Pancreas (tissue), 10 donors: ENCODE measurements at regions not wholly inside any gene's neighbourhood (a gene's known extent, or its start where the extent isn't known, plus 50 kb on each side); places are given as distances from the start of the nearest gene placed in this dataset.

Experiments
- ATAC-seq, 4 donors: fragments of 200-7000 bp; cut with Tn5 transposase; one replicate each; pipeline versions ENCODE4 v1.8.0 to v1.9.1; 2020; ENCODE audit warnings: mild to moderate bottlenecking in 4 of 4, moderate library complexity in 4 of 4
- DNase-seq, 6 donors: peaks; one replicate each; pipeline ENCODE4 v3.0.0-alpha.2; 2020
- FAIRE-seq: peaks from 2 replicates; lab custom pipeline; 2012; peaks lifted over from hg19 to GRCh38; lab: Jason Lieb, UNC
- H3K27ac ChIP-seq, 4 donors: fragments of 200-600 bp; sonication (generic); 1 replicate in 3 of 4; 2 replicates in 1 of 4; pipeline versions ENCODE4 v1.5.0 to v1.8.0; 2020
- H3K27me3 ChIP-seq, 4 donors: fragments of 200-600 bp; one replicate each; pipeline ENCODE4 v1.8.0; 2021
- H3K36me3 ChIP-seq, 3 donors: fragments of 200-600 bp; sonication (generic) in 1 of 3; one replicate each; pipeline versions ENCODE4 v1.5.0 to v1.8.0; 2020 to 2021
- H3K4me1 ChIP-seq, 3 donors: fragments of 200-600 bp; one replicate each; pipeline ENCODE4 v1.8.0; 2021
- H3K4me3 ChIP-seq, 4 donors: fragments of 200-600 bp; sonication (generic) in 2 of 4; one replicate each; pipeline versions ENCODE4 v1.5.0 to v1.8.0; 2020 to 2021
- H3K9me3 ChIP-seq, 4 donors: fragments of 200-600 bp; one replicate each; pipeline ENCODE4 v1.8.0; 2021
- WGBS, 2 donors: extraction: QIAGEN DNeasy Blood & Tissue Kit; methylation state at CpG; one replicate each; pipeline ENCODE4 v1.1.7; 2013; 5-methylcytosine and 5-hydroxymethylcytosine counted together
- intact Hi-C, 3 donors: fragments of 100-400 bp; cut with DNase I; formaldehyde crosslinking; loops; one replicate each; pipeline versions ENCODE4 v1.11.1 to v1.14.2; 2022
- TF ChIP-seq, protein P1 (sequence below), 4 donors: fragments of 200-600 bp; sonication (generic) in 3 of 4; IDR thresholded peaks; one replicate each; pipeline versions ENCODE4 v1.5.0 to v1.8.0; 2021; ENCODE audit warnings: antibody characterized with exemption in 4 of 4
- donor health status: healthy with polysubstance abuse.
- donor health status: DM: no; HTN: no; CAD: no; lungs with moderate emphysema.
- donor health status: DM: no; HTN: no; CAD: no.
- donor health status: control.
- donor health status: control.
- donor health status: Bipolar disorder and iron deficiency.
- donor health status: DM: yes; HTN: yes; CAD: no.
- donor health status: DM: no; HTN: no; CAD: no.
- donor health status: DM: no; HTN: no; CAD: no.
- donor health status: DM: yes; HTN: yes; CAD: no.

DNA sequence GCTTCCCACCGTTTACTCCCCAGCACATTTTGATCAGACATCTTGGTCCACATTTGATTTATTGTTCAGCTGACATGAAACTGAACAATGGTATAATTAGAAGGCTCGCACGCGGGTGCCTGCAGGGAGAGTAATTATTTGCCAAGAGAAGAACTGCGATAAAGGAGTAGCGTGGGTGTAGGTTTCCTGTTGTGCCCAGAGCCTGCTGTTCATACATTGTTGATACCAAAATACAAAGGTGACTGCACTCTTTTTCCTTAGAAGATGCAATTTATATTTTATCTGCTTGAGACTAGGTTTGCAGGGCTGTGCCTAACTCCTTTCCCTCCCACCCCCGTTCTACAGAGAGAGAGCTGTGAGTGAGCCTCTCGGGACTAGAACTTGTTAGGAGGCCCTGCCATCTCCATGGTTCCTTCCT lies 241.8 kb upstream of the MSX2 start:
- no peaks in the 10 kb centered on the region for H3K9me3 ChIP-seq
- DNase-seq (no peak), FAIRE-seq (no peak), ATAC-seq (no peak)
- no peaks in the 10 kb centered on the region for H3K4me1 ChIP-seq
- no peak overlapping the region for H3K4me3 ChIP-seq
- H3K36me3 ChIP-seq = no peaks in the 10 kb centered on the region
- WGBS, 2 donors = 12 to 14% methylated on average over 8 of the region's 8 CpGs
- H3K27me3 ChIP-seq = no peaks in the 10 kb centered on the region
- TF ChIP-seq, protein P1, sequence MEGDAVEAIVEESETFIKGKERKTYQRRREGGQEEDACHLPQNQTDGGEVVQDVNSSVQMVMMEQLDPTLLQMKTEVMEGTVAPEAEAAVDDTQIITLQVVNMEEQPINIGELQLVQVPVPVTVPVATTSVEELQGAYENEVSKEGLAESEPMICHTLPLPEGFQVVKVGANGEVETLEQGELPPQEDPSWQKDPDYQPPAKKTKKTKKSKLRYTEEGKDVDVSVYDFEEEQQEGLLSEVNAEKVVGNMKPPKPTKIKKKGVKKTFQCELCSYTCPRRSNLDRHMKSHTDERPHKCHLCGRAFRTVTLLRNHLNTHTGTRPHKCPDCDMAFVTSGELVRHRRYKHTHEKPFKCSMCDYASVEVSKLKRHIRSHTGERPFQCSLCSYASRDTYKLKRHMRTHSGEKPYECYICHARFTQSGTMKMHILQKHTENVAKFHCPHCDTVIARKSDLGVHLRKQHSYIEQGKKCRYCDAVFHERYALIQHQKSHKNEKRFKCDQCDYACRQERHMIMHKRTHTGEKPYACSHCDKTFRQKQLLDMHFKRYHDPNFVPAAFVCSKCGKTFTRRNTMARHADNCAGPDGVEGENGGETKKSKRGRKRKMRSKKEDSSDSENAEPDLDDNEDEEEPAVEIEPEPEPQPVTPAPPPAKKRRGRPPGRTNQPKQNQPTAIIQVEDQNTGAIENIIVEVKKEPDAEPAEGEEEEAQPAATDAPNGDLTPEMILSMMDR (IDR thresholded peaks at IDR 0.05) = no peak
- intact Hi-C loops = no loop called here
- no peak overlapping the region for H3K27ac ChIP-seq

- FAIRE-seq (no peak), ATAC-seq (no peak), DNase-seq (no peak)
- Histone ChIP-seq H3K4me1 (no peaks in the 10 kb centered on the region), H3K4me3 (no peak overlapping the region), H3K27me3 (no peaks in the 10 kb centered on the region), H3K27ac (no peak overlapping the region), H3K9me3 (no peaks in the 10 kb centered on the region), H3K36me3 (no peaks in the 10 kb centered on the region)
- intact Hi-C loops = no loop called here
- 72 to 92% methylated on average over 4 of the region's 4 CpGs for WGBS, 2 donors
- TF ChIP-seq, protein P1 (IDR thresholded peaks at IDR 0.05) = no peak
These were observed 241.0 kb upstream of the MSX2 start for GRCh38 chr5:174483411-174483810.

DNA sequence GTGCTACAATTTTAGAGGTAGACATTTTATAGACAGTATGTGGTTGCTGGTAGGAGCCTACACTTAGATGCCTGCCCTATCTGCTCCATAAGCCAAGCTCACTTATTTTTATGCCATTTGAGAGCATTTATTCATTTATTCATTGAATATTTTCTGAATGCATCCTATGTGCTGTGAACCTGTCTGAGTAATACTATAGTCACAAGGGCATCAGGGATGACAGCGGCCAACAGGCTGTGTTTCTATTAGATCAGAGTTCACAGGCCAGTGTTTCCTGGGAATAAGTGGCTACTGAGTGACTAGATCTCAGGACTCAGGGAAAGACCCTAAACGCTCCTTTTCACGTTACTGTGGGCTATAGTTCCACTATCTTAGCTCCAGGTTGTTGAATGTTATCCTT lies 235.2 kb upstream of the MSX2 start:
- Histone ChIP-seq H3K27ac (no peak overlapping the region), H3K4me3 (no peak overlapping the region), H3K9me3 (no peaks in the 10 kb centered on the region), H3K4me1 (no peaks in the 10 kb centered on the region), H3K36me3 (no peaks in the 10 kb centered on the region), H3K27me3 (no peaks in the 10 kb centered on the region)
- ATAC-seq (no peak), FAIRE-seq (no peak), DNase-seq (no peak)
- 69 to 76% methylated on average over 3 of the region's 3 CpGs for WGBS, 2 donors
- TF ChIP-seq, protein P1 (IDR thresholded peaks at IDR 0.05) = no peak
- intact Hi-C loops = no loop called here

- H3K27ac ChIP-seq = no peak overlapping the region
- FAIRE-seq = no peak
- no peak for ATAC-seq
- no peak for DNase-seq
- H3K36me3 ChIP-seq = no peaks in the 10 kb centered on the region
- H3K9me3 ChIP-seq = no peaks in the 10 kb centered on the region
- intact Hi-C loops = no loop called here
- WGBS, 2 donors = 61 to 76% methylated on average over 9 of the region's 9 CpGs
- TF ChIP-seq, protein P1 (IDR thresholded peaks at IDR 0.05) = no peak
- no peaks in the 10 kb centered on the region for H3K4me1 ChIP-seq
- no peak overlapping the region for H3K4me3 ChIP-seq
- H3K27me3 ChIP-seq = no peaks in the 10 kb centered on the region
These were observed 234.3 kb upstream of the MSX2 start for GRCh38 chr5:174489920-174490597.

GRCh38 chr5:174490728-174491127 lies 233.7 kb upstream of the MSX2 start:
- FAIRE-seq (no peak), ATAC-seq (no peak), DNase-seq (no peak)
- TF ChIP-seq, protein P1 (IDR thresholded peaks at IDR 0.05) = no peak
- WGBS, 2 donors = 34 to 37% methylated on average over 4 of the region's 4 CpGs
- intact Hi-C loops = no loop called here
- Histone ChIP-seq H3K36me3 (no peaks in the 10 kb centered on the region), H3K27me3 (no peaks in the 10 kb centered on the region), H3K4me3 (no peak overlapping the region), H3K4me1 (no peaks in the 10 kb centered on the region), H3K27ac (no peak overlapping the region), H3K9me3 (no peaks in the 10 kb centered on the region)
